Heart right ventricle (tissue), 16 donors: ENCODE measurements at regions not wholly inside any gene's neighbourhood (a gene's known extent, or its start where the extent isn't known, plus 50 kb on each side); places are given as distances from the start of the nearest gene placed in this dataset.

ENCODE experiments used
- ATAC-seq, 8 donors: fragments of 200-7000 bp; cut with Tn5 transposase; one replicate each; pipeline ENCODE4 v1.9.1; 2020; ENCODE audit warnings: mild to moderate bottlenecking in 8 of 8, moderate library complexity in 8 of 8, moderate number of reproducible peaks in 1 of 8
- DNase-seq, 2 donors: peaks; one replicate each; pipeline ENCODE4 v3.0.0-alpha.2; 2020
- H3K27ac ChIP-seq, 10 donors: fragments of 200-600 bp; sonication (generic) in 2 of 10; one replicate each; pipeline versions ENCODE4 v1.5.0 to v1.8.0; 2020 to 2022; ENCODE audit warnings: mild to moderate bottlenecking in 3 of 10
- H3K27me3 ChIP-seq, 7 donors: fragments of 200-600 bp; one replicate each; pipeline ENCODE4 v1.8.0; 2021 to 2022; ENCODE audit warnings: mild to moderate bottlenecking in 2 of 7
- H3K36me3 ChIP-seq, 9 donors: fragments of 200-600 bp; sonication (generic) in 1 of 9; one replicate each; pipeline versions ENCODE4 v1.5.0 to v1.8.0; 2020 to 2022; ENCODE audit warnings: mild to moderate bottlenecking in 2 of 9
- H3K4me1 ChIP-seq, 9 donors: fragments of 200-600 bp; sonication (generic) in 1 of 9; one replicate each; pipeline versions ENCODE4 v1.5.0 to v1.8.0; 2020 to 2022; ENCODE audit warnings: mild to moderate bottlenecking in 4 of 9
- H3K4me3 ChIP-seq, 10 donors: fragments of 200-600 bp; sonication (generic) in 2 of 10; one replicate each; pipeline versions ENCODE4 v1.5.0 to v1.8.0; 2020 to 2022; ENCODE audit warnings: mild to moderate bottlenecking in 7 of 10, moderate library complexity in 2 of 10
- H3K9me3 ChIP-seq, 11 donors: fragments of 200-600 bp in 10 of 11; sonication (generic) in 2 of 11; one replicate each; pipeline versions ENCODE4 v1.5.0 to v1.8.0; 2013 to 2022; ENCODE audit warnings: mild to moderate bottlenecking in 2 of 11, control low read depth in 1 of 11, moderate library complexity in 1 of 11
- WGBS, 2 donors: extraction: QIAGEN DNeasy Blood & Tissue Kit; methylation state at CpG; one replicate each; pipeline ENCODE4 v1.1.7; 2013; ENCODE audit warnings: inconsistent platforms in 1 of 2; 5-methylcytosine and 5-hydroxymethylcytosine counted together
- intact Hi-C, 10 donors: fragments of 100-400 bp; cut with DNase I; formaldehyde crosslinking; loops; one replicate each; pipeline versions ENCODE4 v1.11.1 to v1.14.2; 2022
- TF ChIP-seq, protein P1 (sequence below), 9 donors: fragments of 200-600 bp; sonication (generic) in 2 of 9; IDR thresholded peaks; one replicate each; pipeline versions ENCODE4 v1.5.0 to v1.8.0; 2021 to 2022; ENCODE audit warnings: antibody characterized with exemption in 9 of 9, mild to moderate bottlenecking in 5 of 9, moderate library complexity in 1 of 9
- donor health status: Arrhythmogenic right ventricular cardiomyopathy.
- donor health status: ischemic (EF 13 %, LVEDD 7.1; RV severe dilation, severe dysfunction).
- donor health status: healthy with polysubstance abuse.
- donor health status: DM: no; HTN: yes; CAD: no.
- donor health status: DM: no; HTN: no; CAD: no.
- donor health status: ischemic (EF 25% LVEDD 6.9; RV normal size, moderate dysfunction).
- donor health status: ischemic (EF 25% LVEDD 5.7; RV mildly dilated, moderate dysfunction).
- donor health status: healthy.
- donor health status: DM: yes; HTN: yes; CAD: no.
- donor health status: Ischemic cardiomyopathy.
- donor health status: ischemic (EF 35%, LVEDD 5.7; RV mildly dilated, moderate dysfunction).
- donor health status: nonischemic (EF 11% LVEDD 7.7; RV severe dilation, severe dysfunction).
- donor health status: DM: yes; HTN: yes; CAD: no.
- donor health status: PGD.
- donor health status: ischemic (EF 29% LVEDD 5.4; RV normal size, mild dysfunction).
- donor health status: nonischemic (EF 23%, LVEDD 6.1; RV moderate dilation, normal function).

DNA sequence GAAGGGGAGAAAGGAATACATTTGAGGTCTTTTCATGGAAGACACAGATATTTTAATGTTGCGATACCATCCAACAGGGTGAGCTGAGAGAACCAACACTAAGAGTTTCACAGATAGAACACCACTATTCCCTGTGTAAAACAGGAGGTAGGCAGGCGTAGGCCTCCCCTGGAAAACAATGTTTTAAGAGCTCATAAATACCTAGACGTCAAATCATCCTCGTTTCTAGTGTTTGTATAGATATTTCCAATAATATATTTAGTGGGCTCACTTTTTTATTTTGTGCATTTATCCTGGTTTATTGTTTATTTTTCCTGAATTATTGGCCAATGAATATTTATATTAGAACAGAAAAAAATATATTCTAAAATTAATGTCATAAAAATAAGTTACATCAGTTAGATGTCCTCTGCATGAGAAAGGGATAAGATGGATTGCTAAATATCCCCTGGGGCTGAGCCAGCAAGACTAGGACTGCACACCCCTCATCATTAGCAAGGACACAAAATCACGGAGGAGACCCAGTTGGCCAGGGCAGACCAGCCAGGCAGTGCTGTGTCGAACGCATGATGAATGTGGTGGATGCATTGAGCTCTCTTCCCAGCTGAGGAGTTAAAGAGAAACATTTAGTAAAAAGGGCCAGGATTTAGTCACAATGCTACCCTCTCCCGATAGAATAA, 380.5 kb downstream of the C6orf118 start:
- Histone ChIP-seq H3K4me1 (peaks cover 0 to 13% (median 7%) of the 10 kb centered on the region in 9 donors), H3K36me3 (no peaks in the 10 kb centered on the region), H3K4me3 (no peak overlapping the region), H3K9me3 (no peaks in the 10 kb centered on the region), H3K27ac (no peak overlapping the region), H3K27me3 (no peaks in the 10 kb centered on the region)
- intact Hi-C loops, result loop anchor here in 7 of 10 donors (5.0 to 10.0 kb wide), 11 partner anchors 303 to 1744 kb away; partner anchors contain the start of gene QKI (in 2 of the 7)
- ATAC-seq (no peak), DNase-seq (no peak)
- WGBS, 2 donors, result 78 to 81% methylated on average over 8 of the region's 8 CpGs
- TF ChIP-seq, protein P1, sequence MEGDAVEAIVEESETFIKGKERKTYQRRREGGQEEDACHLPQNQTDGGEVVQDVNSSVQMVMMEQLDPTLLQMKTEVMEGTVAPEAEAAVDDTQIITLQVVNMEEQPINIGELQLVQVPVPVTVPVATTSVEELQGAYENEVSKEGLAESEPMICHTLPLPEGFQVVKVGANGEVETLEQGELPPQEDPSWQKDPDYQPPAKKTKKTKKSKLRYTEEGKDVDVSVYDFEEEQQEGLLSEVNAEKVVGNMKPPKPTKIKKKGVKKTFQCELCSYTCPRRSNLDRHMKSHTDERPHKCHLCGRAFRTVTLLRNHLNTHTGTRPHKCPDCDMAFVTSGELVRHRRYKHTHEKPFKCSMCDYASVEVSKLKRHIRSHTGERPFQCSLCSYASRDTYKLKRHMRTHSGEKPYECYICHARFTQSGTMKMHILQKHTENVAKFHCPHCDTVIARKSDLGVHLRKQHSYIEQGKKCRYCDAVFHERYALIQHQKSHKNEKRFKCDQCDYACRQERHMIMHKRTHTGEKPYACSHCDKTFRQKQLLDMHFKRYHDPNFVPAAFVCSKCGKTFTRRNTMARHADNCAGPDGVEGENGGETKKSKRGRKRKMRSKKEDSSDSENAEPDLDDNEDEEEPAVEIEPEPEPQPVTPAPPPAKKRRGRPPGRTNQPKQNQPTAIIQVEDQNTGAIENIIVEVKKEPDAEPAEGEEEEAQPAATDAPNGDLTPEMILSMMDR (IDR thresholded peaks at IDR 0.05), result no peak

DNA sequence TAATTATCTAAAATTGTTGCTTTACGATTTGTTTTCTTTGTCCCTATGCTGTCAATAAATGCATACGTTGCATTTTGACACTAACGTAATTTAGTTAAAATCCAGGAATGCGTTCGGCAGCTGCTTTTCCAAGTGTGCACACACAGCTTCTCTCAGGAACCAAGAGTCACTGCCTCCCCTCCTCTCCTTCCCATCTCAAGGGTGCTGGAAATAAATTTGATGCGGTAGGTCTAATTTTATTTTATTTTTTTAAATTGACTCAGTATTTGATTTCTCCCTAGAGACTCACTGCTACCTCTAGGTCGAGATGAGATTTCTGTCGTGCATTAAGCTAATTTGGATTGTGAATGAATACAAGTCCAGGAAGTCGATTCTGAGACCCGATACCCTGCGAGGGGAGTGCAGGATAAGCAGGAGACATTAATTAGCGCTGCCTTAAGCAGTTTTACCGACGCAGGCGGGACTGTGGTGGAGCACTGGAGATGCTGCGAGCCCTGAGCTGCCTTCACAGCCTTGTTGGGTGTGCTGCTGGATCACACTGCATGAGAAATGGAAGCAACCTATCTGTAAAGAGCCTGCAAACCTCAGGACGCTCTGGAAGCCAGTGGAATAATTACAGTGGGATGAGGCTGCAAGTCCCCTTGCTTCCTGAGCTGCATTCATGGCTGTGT, 381.2 kb downstream of the C6orf118 start:
- DNase-seq (no peak), ATAC-seq (no peak)
- Histone ChIP-seq H3K27ac (no peak overlapping the region), H3K36me3 (no peaks in the 10 kb centered on the region), H3K4me3 (peak overlapping the region in 3 of 10 donors; percentile 10 to 18 (median 14)), H3K9me3 (no peaks in the 10 kb centered on the region), H3K27me3 (no peaks in the 10 kb centered on the region), H3K4me1 (peaks cover 0 to 13% (median 7%) of the 10 kb centered on the region in 9 donors)
- intact Hi-C loops, result loop anchor here in 7 of 10 donors (5.0 to 10.0 kb wide), 11 partner anchors 304 to 1743 kb away; partner anchors contain the start of gene QKI (in 2 of the 7)
- TF ChIP-seq, protein P1 (IDR thresholded peaks at IDR 0.05), result no peak
- 65 to 75% methylated on average over 17 of the region's 17 CpGs for WGBS, 2 donors

DNA sequence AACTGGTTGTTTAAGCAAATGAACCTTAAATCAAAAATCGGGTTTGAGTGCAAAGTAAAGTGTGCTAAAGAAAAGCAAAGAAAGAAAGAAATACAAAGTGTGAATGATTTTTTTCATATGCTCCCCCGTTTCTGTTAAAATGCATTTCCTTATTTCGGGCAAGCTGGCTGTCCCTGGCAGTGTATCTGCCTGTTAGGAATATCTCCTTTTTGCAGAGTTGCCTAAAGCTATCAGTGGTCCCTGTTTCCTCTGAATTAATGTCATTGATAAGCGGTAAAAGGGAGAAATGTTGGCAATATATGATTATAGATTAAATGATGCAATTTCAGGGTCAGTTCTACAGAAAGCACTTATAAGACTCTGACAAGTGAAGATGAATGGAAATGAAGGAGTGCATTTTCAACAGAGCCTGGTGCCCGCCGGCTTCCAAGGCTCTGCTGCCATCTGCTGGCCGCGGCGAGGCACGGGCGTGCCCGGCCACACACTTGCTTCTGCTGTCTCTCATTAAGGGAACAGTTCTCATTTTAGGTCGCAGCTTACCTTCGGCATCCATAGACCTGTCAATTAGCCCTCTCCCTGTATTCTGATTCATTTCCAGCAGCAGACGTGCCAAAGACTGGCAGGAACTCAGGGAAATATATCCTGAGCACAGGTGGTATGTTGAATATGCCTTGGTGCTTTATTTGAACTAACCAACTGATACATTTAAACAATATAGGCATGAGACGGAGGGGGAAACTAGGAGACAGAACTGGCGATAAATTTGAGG, 381.9 kb downstream of the C6orf118 start:
- peak; percentile 83 to 96 (median 92) for ATAC-seq
- intact Hi-C loops, result loop anchor here in 7 of 10 donors (5.0 to 10.0 kb wide), 11 partner anchors 305 to 1743 kb away; partner anchors contain the start of gene QKI (in 2 of the 7)

More for the DNA sequence above, 381.9 kb downstream of the C6orf118 start:
- Histone ChIP-seq H3K4me1 (peaks cover 0 to 13% (median 7%) of the 10 kb centered on the region in 9 donors), H3K27ac (no peak overlapping the region), H3K27me3 (no peaks in the 10 kb centered on the region), H3K36me3 (no peaks in the 10 kb centered on the region), H3K4me3 (peak overlapping the region in 3 of 10 donors; percentile 10 to 18 (median 14)), H3K9me3 (no peaks in the 10 kb centered on the region)
- TF ChIP-seq, protein P1 (IDR thresholded peaks at IDR 0.05), result peak; percentile 94 to 100 (median 97)
- DNase-seq, result peak; percentile 48 to 74
- WGBS, 2 donors, result 16 to 18% methylated on average over 17 of the region's 17 CpGs
